GM13977 (cell line): ENCODE measurements at regions not wholly inside any gene's neighbourhood (a gene's known extent, or its start where the extent isn't known, plus 50 kb on each side); places are given as distances from the start of the nearest gene placed in this dataset.
A peak's percentile ranks its signal among the peaks of the same experiment; 100 is the strongest.

ENCODE experiments used
- DNase-seq: peaks from one replicate; pipeline ENCODE4 v3.0.0; 2012; ENCODE audit warnings: low spot score
- CTCF ChIP-seq: IDR thresholded peaks from 2 replicates; pipeline ENCODE4 v1.5.1; 2012; ENCODE audit warnings: mild to moderate bottlenecking, control low read depth; ENCODE audit not compliant: insufficient read depth; ENCODE audit errors: extremely low read depth, missing control alignments
- in situ Hi-C: fragments of 300-500 bp; cut with MboI; formaldehyde crosslinking; loops from one replicate; pipeline ENCODE4 v1.12.0; 2022; ENCODE audit warnings: low sequenced_read_pairs, low pct_unique_long_range_greater_than_20kb, mixed read lengths, inconsistent platforms; ENCODE audit not compliant: unreplicated experiment

DNA sequence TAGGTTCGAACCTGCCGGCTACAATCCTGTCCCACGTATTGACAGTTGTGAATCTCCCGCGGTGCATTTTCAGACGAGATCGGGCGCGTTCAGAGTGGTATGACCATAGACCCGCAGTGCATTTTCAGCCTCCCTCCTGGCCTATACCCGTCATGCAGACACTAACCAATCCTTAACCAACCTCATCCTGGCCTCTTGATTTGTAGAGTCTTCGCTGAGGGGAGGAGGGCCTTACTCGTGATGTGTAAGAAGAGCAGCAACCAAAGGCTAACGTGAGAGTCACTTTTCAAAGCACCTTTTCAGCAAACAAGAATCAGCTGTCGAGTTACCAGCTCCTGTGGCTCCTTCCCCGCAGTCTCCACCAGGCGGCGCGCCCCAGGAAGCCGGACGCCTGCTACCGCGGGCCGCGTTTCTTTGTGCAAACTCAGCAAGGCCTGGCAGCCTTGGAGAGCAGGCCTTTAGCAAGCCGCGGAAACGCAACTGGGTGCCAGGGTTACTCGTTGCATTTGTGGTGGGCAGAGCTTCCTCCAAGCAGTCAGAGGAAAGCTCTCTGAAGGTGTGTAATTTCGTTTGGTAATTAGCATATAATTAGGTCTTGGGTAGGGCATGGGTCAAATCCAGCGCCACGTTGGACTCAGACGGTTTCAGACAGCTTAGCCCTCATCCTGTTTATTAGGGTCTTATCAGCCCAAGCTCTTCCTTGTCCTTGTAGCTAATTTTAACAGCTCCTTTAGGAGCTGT lies 139.8 kb downstream of the OR2B2 start:
- in situ Hi-C loops, result loop anchor here (25.0 kb wide), 1 partner anchor 460 kb away; the partner anchor contains the start of gene POM121L2
- DNase-seq, result peak; percentile 76
- TF ChIP-seq CTCF, result peak; percentile 94

GRCh38 chr6:27771235-27771634 lies 141.0 kb downstream of the OR2B2 start:
- TF ChIP-seq CTCF, result no peak
- in situ Hi-C loops, result loop anchor here (25.0 kb wide), 1 partner anchor 459 kb away; the partner anchor contains the start of gene POM121L2
- no peak for DNase-seq

- DNase-seq, result no peak
- no peak for TF ChIP-seq CTCF
- in situ Hi-C loops, result loop anchor here (25.0 kb wide), 1 partner anchor 458 kb away; the partner anchor contains the start of gene POM121L2
Observed at GRCh38 chr6:27770724-27771123, 141.5 kb downstream of the OR2B2 start.

DNA sequence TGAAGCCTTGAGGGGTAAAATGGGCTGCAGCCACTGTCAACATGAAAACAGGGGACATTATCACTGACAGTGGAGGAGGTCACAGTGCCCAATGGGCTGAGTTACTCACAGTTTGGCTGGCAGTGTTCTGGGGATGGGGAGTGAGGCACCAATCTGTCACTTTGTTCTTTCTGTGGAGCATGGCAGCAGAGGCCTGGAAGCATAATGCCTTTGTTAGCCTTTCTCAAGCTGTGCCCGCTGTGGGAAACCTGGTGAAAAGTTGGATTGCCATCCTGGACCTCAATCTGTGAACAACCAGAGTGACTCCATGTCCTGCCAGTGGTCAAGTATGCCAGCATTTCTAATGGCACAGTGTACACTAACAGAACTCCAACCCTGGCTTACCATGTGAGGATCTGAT lies 143.6 kb downstream of the OR2B2 start:
- in situ Hi-C loops, result loop anchor here (25.0 kb wide), 1 partner anchor 456 kb away; the partner anchor contains the start of gene POM121L2

GRCh38 chr6:27767851-27768250 lies 144.3 kb downstream of the OR2B2 start:
- in situ Hi-C loops, result loop anchor here (25.0 kb wide), 1 partner anchor 456 kb away; the partner anchor contains the start of gene POM121L2
- no peak for TF ChIP-seq CTCF
- DNase-seq, result no peak

More for the DNA sequence above, 143.6 kb downstream of the OR2B2 start:
- DNase-seq, result no peak
- no peak for TF ChIP-seq CTCF

DNA sequence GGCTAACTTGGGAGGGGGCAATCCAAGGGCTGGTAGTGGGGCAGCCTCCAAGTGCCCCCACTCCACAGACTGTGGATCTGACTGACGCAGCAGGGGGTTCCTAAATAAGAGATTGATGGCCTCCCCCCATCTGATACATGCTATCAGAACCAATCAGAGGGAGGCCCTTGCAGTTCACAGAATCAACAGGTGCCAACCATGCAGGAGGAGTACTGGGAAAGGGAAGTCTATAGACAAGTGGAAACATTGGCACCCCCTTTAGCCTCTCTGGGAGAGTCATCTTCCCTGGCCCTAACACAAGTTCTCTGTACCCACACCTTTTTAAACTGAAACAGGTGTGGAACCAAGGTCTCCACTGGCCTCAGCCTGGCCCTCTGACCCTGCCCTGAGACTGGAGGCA lies 145.8 kb downstream of the OR2B2 start:
- TF ChIP-seq CTCF, result no peak
- in situ Hi-C loops, result loop anchor here (25.0 kb wide), 1 partner anchor 454 kb away; the partner anchor contains the start of gene POM121L2
- DNase-seq, result no peak
